ENCODE measurements at regions not wholly inside any gene's neighbourhood (a gene's known extent, or its start where the extent isn't known, plus 50 kb on each side); places are given as distances from the start of the nearest gene placed in this dataset.

DNA sequence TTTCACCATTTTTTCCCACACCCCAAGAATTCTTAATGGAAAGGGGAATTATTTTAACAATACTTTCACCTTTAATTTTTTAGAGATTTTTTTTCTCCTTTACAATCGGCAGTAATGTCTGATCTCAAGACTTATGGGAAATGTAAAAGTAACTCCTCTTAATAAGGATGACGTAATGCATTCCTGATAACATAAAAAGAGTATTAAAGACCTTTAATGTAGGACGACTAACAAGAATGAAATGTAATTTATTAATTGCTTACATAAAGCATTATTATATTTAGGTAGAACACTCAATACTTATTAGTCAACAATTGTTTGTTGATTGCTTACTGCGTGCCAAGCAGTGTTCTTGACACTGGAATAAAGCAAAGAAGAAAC is 416.8 kb upstream of the NAALADL2 start:
- 45 to 46% methylated on average over 4 of the region's 4 CpGs for WGBS, 2 donors
- Histone ChIP-seq H3K27me3 (no peaks in the 10 kb centered on the region), H3K4me3 (no peak overlapping the region), H3K27ac (peak overlapping the region in 3 of 4 donors; percentile 99), H3K4me1 (peaks cover 20% of the 10 kb centered on the region), H3K36me3 (replicated peaks in 1 of 2; ENCODE audit: insufficient read depth in 1 of 2, low read depth in 2 of 2) (no peaks in the 10 kb centered on the region), H3K9me3 (no peaks in the 10 kb centered on the region)
- DNase-seq (no peak), ATAC-seq (no peak)
- no peak for TF ChIP-seq POLR2A (IDR thresholded peaks at IDR 0.05)
- TF ChIP-seq, protein P1, sequence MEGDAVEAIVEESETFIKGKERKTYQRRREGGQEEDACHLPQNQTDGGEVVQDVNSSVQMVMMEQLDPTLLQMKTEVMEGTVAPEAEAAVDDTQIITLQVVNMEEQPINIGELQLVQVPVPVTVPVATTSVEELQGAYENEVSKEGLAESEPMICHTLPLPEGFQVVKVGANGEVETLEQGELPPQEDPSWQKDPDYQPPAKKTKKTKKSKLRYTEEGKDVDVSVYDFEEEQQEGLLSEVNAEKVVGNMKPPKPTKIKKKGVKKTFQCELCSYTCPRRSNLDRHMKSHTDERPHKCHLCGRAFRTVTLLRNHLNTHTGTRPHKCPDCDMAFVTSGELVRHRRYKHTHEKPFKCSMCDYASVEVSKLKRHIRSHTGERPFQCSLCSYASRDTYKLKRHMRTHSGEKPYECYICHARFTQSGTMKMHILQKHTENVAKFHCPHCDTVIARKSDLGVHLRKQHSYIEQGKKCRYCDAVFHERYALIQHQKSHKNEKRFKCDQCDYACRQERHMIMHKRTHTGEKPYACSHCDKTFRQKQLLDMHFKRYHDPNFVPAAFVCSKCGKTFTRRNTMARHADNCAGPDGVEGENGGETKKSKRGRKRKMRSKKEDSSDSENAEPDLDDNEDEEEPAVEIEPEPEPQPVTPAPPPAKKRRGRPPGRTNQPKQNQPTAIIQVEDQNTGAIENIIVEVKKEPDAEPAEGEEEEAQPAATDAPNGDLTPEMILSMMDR (IDR thresholded peaks at IDR 0.05): no peak
- intact Hi-C loops (cut with DNase I): no loop called here

DNA sequence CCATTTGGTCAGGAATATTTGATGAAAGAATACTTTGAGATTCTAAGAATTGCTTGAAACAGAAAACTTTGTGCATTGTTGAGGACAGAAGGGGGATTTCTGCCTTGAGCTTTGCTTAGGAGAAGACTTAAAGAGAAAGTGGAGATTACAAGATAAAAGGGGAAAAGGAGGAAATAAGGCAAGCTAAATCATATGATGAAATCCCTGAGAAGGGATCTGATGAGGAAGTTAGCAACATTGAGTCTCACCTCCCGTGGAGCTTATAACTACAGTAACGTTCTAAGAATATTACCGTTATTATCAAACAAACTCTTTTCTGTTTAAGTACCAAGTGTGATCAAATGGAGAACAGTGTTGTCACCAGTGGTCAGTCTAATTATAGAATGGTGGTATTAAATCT is 414.7 kb upstream of the NAALADL2 start:
- Histone ChIP-seq H3K9me3 (peaks cover 0 to 10% (median 0%) of the 10 kb centered on the region in 3 donors), H3K4me3 (no peak overlapping the region), H3K36me3 (replicated peaks in 1 of 2; ENCODE audit: insufficient read depth in 1 of 2, low read depth in 2 of 2) (no peaks in the 10 kb centered on the region), H3K4me1 (peaks cover 20% of the 10 kb centered on the region), H3K27me3 (no peaks in the 10 kb centered on the region), H3K27ac (no peak overlapping the region)
- TF ChIP-seq, protein P1 (IDR thresholded peaks at IDR 0.05): no peak
- TF ChIP-seq POLR2A (IDR thresholded peaks at IDR 0.05): no peak
- ATAC-seq: no peak
- WGBS, 2 donors: 80 to 87% methylated on average over 3 of the region's 3 CpGs
- intact Hi-C loops (cut with DNase I): no loop called here
- no peak for DNase-seq

DNA sequence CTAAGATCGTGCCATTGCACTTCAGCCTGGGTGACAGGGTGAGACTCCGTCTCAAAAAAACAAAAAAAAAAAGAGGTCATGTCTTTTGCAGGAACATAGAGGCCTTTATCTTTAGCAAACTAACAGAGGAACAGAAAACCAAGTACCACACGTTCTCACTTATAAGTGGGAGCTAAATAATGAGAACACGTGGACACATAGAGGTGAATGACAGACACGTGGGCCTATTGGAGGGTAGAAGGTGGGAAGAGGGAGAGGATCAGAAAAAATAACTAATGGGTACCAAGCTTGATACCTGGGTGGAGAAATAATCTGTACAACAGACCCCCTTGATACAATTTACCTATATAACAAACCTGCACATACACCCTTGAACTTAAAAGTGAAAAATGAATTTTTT is 401.4 kb upstream of the NAALADL2 start:
- intact Hi-C loops (cut with DNase I): no loop called here

DNA sequence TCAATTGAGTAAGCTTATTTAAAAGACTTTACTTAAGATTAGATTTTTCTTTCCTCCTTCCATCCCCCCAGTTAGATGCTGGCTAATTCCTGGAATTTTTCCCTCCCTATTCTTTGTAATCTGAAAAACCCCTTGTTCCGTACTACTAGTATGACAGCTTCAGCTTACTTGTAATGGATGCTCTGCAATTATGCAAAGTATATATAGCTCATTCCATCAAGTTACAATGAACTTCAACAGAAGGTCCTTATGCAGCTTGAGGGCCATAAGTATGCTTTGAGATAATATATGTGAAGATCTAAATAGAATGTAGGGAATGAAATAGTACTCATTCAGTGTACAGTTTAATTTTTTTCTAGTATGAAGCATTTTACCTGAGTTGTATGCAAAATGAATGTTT is 398.3 kb upstream of the NAALADL2 start:
- H3K4me3 ChIP-seq: no peak overlapping the region
- no peaks in the 10 kb centered on the region for H3K9me3 ChIP-seq
- 37 to 38% methylated on average over 1 of the region's 1 CpG for WGBS, 2 donors
- ATAC-seq: no peak
- no peaks in the 10 kb centered on the region for H3K27me3 ChIP-seq
- no peaks in the 10 kb centered on the region for H3K4me1 ChIP-seq
- DNase-seq: no peak
- intact Hi-C loops (cut with DNase I): no loop called here
- H3K27ac ChIP-seq: no peak overlapping the region
- H3K36me3 ChIP-seq (replicated peaks in 1 of 2; ENCODE audit: insufficient read depth in 1 of 2, low read depth in 2 of 2): no peaks in the 10 kb centered on the region
- TF ChIP-seq POLR2A (IDR thresholded peaks at IDR 0.05): no peak
- TF ChIP-seq, protein P1 (IDR thresholded peaks at IDR 0.05): no peak

More for the DNA sequence above, 401.4 kb upstream of the NAALADL2 start:
- no peak for TF ChIP-seq POLR2A (IDR thresholded peaks at IDR 0.05)
- TF ChIP-seq, protein P1 (IDR thresholded peaks at IDR 0.05): no peak
- 82 to 89% methylated on average over 5 of the region's 5 CpGs for WGBS, 2 donors
- DNase-seq: no peak
- Histone ChIP-seq H3K27ac (no peak overlapping the region), H3K4me3 (no peak overlapping the region), H3K4me1 (no peaks in the 10 kb centered on the region), H3K9me3 (no peaks in the 10 kb centered on the region), H3K36me3 (replicated peaks in 1 of 2; ENCODE audit: insufficient read depth in 1 of 2, low read depth in 2 of 2) (no peaks in the 10 kb centered on the region), H3K27me3 (no peaks in the 10 kb centered on the region)
- no peak for ATAC-seq

DNA sequence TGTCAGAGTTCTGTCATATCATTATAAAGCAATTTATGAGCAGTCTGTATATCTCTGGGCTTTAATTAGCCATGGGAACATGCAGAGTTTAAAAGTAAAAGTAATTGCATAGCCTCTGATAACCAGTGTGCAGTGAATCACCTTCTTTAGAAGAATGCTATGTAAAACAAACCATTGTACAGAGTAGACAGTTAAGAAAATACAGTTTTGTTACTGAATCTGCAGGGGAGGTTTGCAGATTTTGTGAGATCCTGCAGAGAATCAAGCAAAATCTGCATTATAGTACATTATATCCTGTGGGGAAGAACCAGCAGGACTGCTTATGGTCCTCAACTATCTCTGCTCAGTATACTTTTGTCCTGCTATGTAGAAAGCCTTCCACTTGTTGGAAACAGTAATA is 396.2 kb upstream of the NAALADL2 start:
- no peak for ATAC-seq
- no peak for TF ChIP-seq POLR2A (IDR thresholded peaks at IDR 0.05)
- TF ChIP-seq, protein P1 (IDR thresholded peaks at IDR 0.05): no peak
- intact Hi-C loops (cut with DNase I): no loop called here
- Histone ChIP-seq H3K4me1 (no peaks in the 10 kb centered on the region), H3K27me3 (no peaks in the 10 kb centered on the region), H3K9me3 (no peaks in the 10 kb centered on the region), H3K27ac (no peak overlapping the region), H3K36me3 (replicated peaks in 1 of 2; ENCODE audit: insufficient read depth in 1 of 2, low read depth in 2 of 2) (no peaks in the 10 kb centered on the region), H3K4me3 (no peak overlapping the region)
- no peak for DNase-seq

Measured in body of pancreas (tissue), 4 donors.